Astrocyte (in vitro differentiated cells and primary cell): ENCODE measurements at regions not wholly inside any gene's neighbourhood (a gene's known extent, or its start where the extent isn't known, plus 50 kb on each side); places are given as distances from the start of the nearest gene placed in this dataset.

ENCODE experiments used
- DNase-seq: peaks from one replicate; pipeline ENCODE4 v3.0.0-alpha.2; 2010; ENCODE audit warnings: low read depth
- FAIRE-seq: peaks from 2 replicates; lab custom pipeline; 2011; peaks lifted over from hg19 to GRCh38; lab: Jason Lieb, UNC
- H2AFZ ChIP-seq: 2 replicates; pipeline ENCODE4 v1.6.0; 2012; ENCODE audit warnings: low read depth, low read length, inconsistent platforms
- H3K27ac ChIP-seq: 2 replicates; pipeline ENCODE4 v1.5.1; 2011; ENCODE audit warnings: low read depth, low read length, inconsistent platforms
- H3K27me3 ChIP-seq: 2 replicates; pipeline ENCODE4 v1.6.0; 2011; ENCODE audit warnings: low read length, inconsistent platforms; ENCODE audit not compliant: insufficient read depth
- H3K36me3 ChIP-seq: 2 replicates; pipeline ENCODE4 v1.5.1; 2011; ENCODE audit warnings: low read length, inconsistent platforms; ENCODE audit not compliant: insufficient read depth
- H3K4me1 ChIP-seq: 2 replicates; pipeline ENCODE4 v1.5.1; 2011; ENCODE audit warnings: low read length, inconsistent platforms; ENCODE audit not compliant: insufficient read depth
- H3K4me2 ChIP-seq: 2 replicates; pipeline ENCODE4 v1.6.0; 2012; ENCODE audit warnings: low read length, inconsistent platforms
- H3K4me3 ChIP-seq: 2 replicates; pipeline ENCODE4 v1.5.1; 2011; ENCODE audit warnings: low read depth, mild to moderate bottlenecking, low read length, inconsistent platforms; ENCODE audit not compliant: insufficient read depth
- H3K79me2 ChIP-seq: 2 replicates; pipeline ENCODE4 v1.6.0; 2012; ENCODE audit warnings: mild to moderate bottlenecking, low read length, inconsistent platforms; ENCODE audit not compliant: insufficient read depth
- H3K9ac ChIP-seq: 2 replicates; pipeline ENCODE4 v1.6.0; 2012; ENCODE audit warnings: mild to moderate bottlenecking, low read length, inconsistent platforms
- H3K9me3 ChIP-seq: 2 replicates; pipeline ENCODE4 v1.5.1; 2012; ENCODE audit warnings: low read depth, mild to moderate bottlenecking, low read length, inconsistent platforms; ENCODE audit not compliant: insufficient read depth
- H4K20me1 ChIP-seq: 2 replicates; pipeline ENCODE4 v1.6.0; 2012; ENCODE audit warnings: low read length, inconsistent platforms; ENCODE audit not compliant: insufficient read depth
- H3K27ac Mint-ChIP-seq: one replicate; pipeline ENCODE4 v1.8.0; 2021; ENCODE audit warnings: mild to moderate bottlenecking, mixed read lengths; ENCODE audit not compliant: unreplicated experiment
- H3K27me3 Mint-ChIP-seq: one replicate; pipeline ENCODE4 v1.8.0; 2021; ENCODE audit warnings: low read depth, mixed read lengths; ENCODE audit not compliant: unreplicated experiment
- H3K36me3 Mint-ChIP-seq: one replicate; pipeline ENCODE4 v1.8.0; 2021; ENCODE audit warnings: low read depth, mixed read lengths; ENCODE audit not compliant: unreplicated experiment
- H3K4me1 Mint-ChIP-seq: one replicate; pipeline ENCODE4 v1.8.0; 2021; ENCODE audit warnings: low read depth, mixed read lengths; ENCODE audit not compliant: unreplicated experiment
- H3K4me3 Mint-ChIP-seq: one replicate; pipeline ENCODE4 v1.8.0; 2021; ENCODE audit warnings: mild to moderate bottlenecking, moderate library complexity, mixed read lengths; ENCODE audit not compliant: unreplicated experiment
- H3K9me3 Mint-ChIP-seq: one replicate; pipeline ENCODE4 v1.8.0; 2021; ENCODE audit warnings: mild to moderate bottlenecking, mixed read lengths; ENCODE audit not compliant: unreplicated experiment
- EZH2 ChIP-seq: IDR thresholded peaks from 2 replicates; pipeline ENCODE4 v1.6.1; 2012; ENCODE audit warnings: mild to moderate bottlenecking, low read length, inconsistent platforms; ENCODE audit not compliant: insufficient read depth
- TF ChIP-seq, protein P1 (sequence below): IDR thresholded peaks from 2 replicates; pipeline ENCODE4 v1.5.1; 2011; ENCODE audit warnings: low read depth, mild to moderate bottlenecking, inconsistent platforms, low read length, moderate library complexity; ENCODE audit not compliant: insufficient read depth

- H3K4me2 ChIP-seq = no peak overlapping the region
- H3K27me3 Mint-ChIP-seq = no peaks in the 10 kb centered on the region
- no peaks in the 10 kb centered on the region for H3K9me3 ChIP-seq
- no peak overlapping the region for H3K4me3 ChIP-seq
- H3K27me3 ChIP-seq = no peaks in the 10 kb centered on the region
- no peak overlapping the region for H2AFZ ChIP-seq
- TF ChIP-seq, protein P1, sequence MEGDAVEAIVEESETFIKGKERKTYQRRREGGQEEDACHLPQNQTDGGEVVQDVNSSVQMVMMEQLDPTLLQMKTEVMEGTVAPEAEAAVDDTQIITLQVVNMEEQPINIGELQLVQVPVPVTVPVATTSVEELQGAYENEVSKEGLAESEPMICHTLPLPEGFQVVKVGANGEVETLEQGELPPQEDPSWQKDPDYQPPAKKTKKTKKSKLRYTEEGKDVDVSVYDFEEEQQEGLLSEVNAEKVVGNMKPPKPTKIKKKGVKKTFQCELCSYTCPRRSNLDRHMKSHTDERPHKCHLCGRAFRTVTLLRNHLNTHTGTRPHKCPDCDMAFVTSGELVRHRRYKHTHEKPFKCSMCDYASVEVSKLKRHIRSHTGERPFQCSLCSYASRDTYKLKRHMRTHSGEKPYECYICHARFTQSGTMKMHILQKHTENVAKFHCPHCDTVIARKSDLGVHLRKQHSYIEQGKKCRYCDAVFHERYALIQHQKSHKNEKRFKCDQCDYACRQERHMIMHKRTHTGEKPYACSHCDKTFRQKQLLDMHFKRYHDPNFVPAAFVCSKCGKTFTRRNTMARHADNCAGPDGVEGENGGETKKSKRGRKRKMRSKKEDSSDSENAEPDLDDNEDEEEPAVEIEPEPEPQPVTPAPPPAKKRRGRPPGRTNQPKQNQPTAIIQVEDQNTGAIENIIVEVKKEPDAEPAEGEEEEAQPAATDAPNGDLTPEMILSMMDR = no peak
- TF ChIP-seq EZH2 = no peak
- H3K79me2 ChIP-seq = no peaks in the 10 kb centered on the region
- no peaks in the 10 kb centered on the region for H3K36me3 ChIP-seq
- peaks cover 2% of the 10 kb centered on the region for H3K9me3 Mint-ChIP-seq
- no peak overlapping the region for H3K4me3 Mint-ChIP-seq
- H3K9ac ChIP-seq = no peak overlapping the region
- DNase-seq (no peak), FAIRE-seq (no peak)
- H3K4me1 Mint-ChIP-seq = peaks cover 15% of the 10 kb centered on the region
- H3K27ac ChIP-seq = no peak overlapping the region
- H4K20me1 ChIP-seq = no peaks in the 10 kb centered on the region
- H3K36me3 Mint-ChIP-seq = no peaks in the 10 kb centered on the region
- H3K4me1 ChIP-seq = no peaks in the 10 kb centered on the region
- H3K27ac Mint-ChIP-seq = no peak overlapping the region
Observed at GRCh38 chr9:81122749-81123148, 566.6 kb downstream of the TLE1 start.

DNA sequence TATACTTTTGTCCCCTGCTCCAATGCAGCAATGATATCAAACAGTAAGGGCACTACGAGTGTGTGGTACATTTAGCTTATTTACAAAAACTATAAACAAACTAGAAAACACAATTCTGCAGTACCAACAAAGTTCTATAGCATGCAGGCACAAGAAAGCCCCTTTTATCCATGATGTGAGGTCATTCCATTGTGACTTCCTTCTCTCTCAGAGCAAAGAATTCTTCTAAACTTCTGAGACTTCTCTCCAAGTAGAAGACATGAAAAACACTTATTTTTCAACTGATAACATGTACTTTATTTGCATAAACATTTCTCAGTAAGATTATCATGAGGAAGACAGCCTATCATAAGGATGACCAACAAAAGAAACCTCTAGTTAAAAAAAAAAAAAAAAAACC is 569.8 kb downstream of the TLE1 start:
- H3K27ac ChIP-seq = no peak overlapping the region
- no peak overlapping the region for H3K4me3 Mint-ChIP-seq
- no peaks in the 10 kb centered on the region for H3K79me2 ChIP-seq
- no peaks in the 10 kb centered on the region for H3K27me3 ChIP-seq
- no peak overlapping the region for H3K9ac ChIP-seq
- H3K27me3 Mint-ChIP-seq = no peaks in the 10 kb centered on the region
- H3K9me3 ChIP-seq = no peaks in the 10 kb centered on the region
- TF ChIP-seq, protein P1 = no peak
- TF ChIP-seq EZH2 = no peak
- H3K36me3 Mint-ChIP-seq = no peaks in the 10 kb centered on the region
- no peak overlapping the region for H3K4me3 ChIP-seq
- no peak overlapping the region for H2AFZ ChIP-seq
- no peaks in the 10 kb centered on the region for H3K4me1 ChIP-seq
- no peak overlapping the region for H3K27ac Mint-ChIP-seq
- H4K20me1 ChIP-seq = no peaks in the 10 kb centered on the region
- FAIRE-seq (no peak), DNase-seq (no peak)
- peaks cover 2% of the 10 kb centered on the region for H3K9me3 Mint-ChIP-seq
- no peak overlapping the region for H3K4me2 ChIP-seq
- H3K36me3 ChIP-seq = no peaks in the 10 kb centered on the region
- peaks cover 3% of the 10 kb centered on the region for H3K4me1 Mint-ChIP-seq

- no peak overlapping the region for H3K4me2 ChIP-seq
- H4K20me1 ChIP-seq = no peaks in the 10 kb centered on the region
- Mint-ChIP-seq H3K9me3 (peaks cover 2% of the 10 kb centered on the region), H3K4me1 (peaks cover 8% of the 10 kb centered on the region), H3K27ac (no peak overlapping the region), H3K27me3 (no peaks in the 10 kb centered on the region), H3K4me3 (no peak overlapping the region), H3K36me3 (no peaks in the 10 kb centered on the region)
- no peaks in the 10 kb centered on the region for H3K4me1 ChIP-seq
- H3K27ac ChIP-seq = no peak overlapping the region
- no peak for FAIRE-seq
- no peak overlapping the region for H2AFZ ChIP-seq
- H3K36me3 ChIP-seq = no peaks in the 10 kb centered on the region
- no peak overlapping the region for H3K9ac ChIP-seq
- TF ChIP-seq EZH2 = no peak
- TF ChIP-seq, protein P1 = no peak
- DNase-seq = no peak
- H3K9me3 ChIP-seq = no peaks in the 10 kb centered on the region
- no peak overlapping the region for H3K4me3 ChIP-seq
- no peaks in the 10 kb centered on the region for H3K79me2 ChIP-seq
- H3K27me3 ChIP-seq = no peaks in the 10 kb centered on the region
Observed at GRCh38 chr9:81118416-81118815, 570.9 kb downstream of the TLE1 start.
